ENCODE measurements at regions not wholly inside any gene's neighbourhood (a gene's known extent, or its start where the extent isn't known, plus 50 kb on each side); places are given as distances from the start of the nearest gene placed in this dataset.
"Not testable (repeated sequence)": the region's sequence is repeated elsewhere in the genome, so short reads cannot be mapped to it uniquely, and the experiment has no call there.

DNA sequence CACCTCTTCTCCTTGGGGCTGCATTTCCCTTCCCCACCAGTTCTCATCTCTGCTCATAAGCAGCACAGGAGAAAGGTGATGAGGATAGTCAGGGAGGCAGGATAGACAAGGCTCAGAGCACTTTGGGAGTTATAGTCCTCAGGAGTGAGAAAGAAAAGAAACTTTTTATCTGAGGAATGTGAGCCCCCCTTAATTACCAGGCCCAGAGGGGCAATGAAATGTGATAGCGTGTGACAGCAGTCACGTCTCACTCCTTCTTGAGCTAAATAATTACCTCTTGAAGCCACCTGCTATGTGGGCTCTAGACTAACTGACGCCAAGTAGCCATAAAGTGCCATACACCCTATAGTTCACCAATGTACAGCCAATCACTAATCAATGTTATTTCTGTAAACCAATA, 105.8 kb downstream of the SPP2 start:
- DNase-seq (ENCODE audit: low spot score) = no peak

DNA sequence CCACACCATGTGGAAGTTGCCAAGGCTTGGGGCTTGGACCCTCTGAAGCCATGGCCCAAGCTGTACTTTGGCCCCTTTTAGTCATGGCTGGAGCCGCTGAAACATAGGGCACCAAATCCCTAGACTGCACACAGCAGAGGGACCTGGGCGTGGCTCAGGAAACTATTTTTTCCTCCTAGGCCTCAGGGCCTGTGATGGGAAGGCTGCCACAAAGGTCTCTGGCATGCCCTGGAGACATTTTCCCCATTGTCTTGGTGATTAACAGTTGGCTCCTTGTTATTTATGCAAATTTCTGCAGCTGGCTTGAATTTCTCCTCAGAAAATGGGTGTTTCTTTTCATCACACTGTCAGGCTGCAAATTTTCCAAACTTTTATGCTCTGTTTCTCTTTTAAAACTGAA, 102.3 kb downstream of the SPP2 start:
- not testable (repeated sequence) for DNase-seq (ENCODE audit: low spot score)

DNA sequence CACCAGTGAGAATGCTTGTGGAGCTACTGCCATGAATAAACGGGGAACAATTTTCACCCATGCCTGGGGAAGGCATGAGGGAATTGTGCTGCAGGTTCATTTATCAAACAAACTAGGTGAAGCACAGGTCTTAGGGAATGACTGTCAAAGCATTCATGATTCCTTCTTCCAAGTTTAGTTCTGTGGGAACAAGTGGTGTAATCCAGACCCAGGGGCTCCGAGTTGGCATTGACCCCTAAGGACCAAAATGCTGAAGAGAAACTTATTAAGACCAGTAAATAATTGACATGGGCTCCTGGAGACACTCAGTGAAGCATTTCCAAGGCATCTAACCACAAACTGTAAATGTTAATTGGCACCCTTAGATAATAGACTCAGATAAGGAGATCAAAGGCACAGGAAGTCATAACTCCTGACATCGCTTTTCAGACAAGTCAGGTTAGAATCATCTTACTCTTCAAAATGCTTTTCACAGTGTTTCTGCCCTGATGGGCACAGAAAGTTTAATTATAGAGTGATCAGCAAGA, 96.9 kb downstream of the SPP2 start:
- DNase-seq (ENCODE audit: low spot score) = peak; percentile 96

DNA sequence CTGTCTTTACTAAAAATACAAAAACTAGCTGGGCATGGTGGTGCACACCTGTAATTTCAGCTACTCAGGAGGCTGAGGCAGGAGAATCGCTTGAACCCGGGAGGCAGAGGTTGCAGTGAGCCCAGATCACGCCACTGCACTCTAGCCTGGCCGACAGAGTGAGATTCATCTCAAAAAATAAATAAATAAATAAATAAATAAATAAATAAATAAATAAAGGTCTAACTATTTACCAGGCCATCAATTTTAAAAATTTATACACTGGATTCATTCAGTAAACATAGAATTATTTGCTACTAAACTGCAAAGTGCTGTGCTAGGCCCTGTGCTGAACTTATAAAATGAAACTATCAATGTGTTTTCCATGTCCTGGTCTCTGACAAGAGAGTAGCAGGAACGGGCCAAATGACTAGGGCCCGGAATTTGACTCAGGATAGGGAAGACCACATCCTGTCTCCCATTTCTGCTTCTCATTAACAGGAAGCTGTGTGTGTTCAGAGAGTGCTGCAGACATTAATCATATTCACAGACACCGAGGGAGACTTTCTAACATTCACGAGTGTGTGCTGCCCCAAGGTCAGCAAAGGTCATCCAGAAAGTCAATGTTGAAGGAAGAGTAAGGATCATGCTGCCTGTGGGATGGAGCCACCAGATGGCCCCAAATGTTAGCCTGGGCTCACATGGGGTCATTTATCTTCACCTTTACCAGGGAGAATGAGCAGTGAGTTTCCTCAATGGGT, 95.8 kb downstream of the SPP2 start:
- DNase-seq (ENCODE audit: low spot score) = peak; percentile 98

DNA sequence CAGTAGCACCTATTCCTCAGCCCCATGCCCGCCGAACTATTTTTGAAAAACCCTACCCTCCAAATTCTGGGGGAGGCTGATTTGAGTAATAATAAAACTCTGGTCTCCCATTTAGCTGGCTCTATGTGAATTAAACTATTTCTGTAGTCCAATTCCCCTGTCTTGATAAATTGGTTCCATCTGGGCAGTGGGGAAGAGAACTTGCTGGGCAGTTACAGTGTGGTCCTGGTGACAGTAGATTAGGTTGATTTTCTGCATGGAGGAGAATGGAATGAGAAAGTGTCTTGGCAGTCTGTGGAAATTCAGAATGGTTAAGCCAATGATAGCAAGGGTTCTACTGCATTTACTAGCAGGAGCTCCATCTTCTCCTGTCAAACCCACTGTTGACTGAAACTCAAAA, 95.0 kb downstream of the SPP2 start:
- DNase-seq (ENCODE audit: low spot score) = no peak

DNA sequence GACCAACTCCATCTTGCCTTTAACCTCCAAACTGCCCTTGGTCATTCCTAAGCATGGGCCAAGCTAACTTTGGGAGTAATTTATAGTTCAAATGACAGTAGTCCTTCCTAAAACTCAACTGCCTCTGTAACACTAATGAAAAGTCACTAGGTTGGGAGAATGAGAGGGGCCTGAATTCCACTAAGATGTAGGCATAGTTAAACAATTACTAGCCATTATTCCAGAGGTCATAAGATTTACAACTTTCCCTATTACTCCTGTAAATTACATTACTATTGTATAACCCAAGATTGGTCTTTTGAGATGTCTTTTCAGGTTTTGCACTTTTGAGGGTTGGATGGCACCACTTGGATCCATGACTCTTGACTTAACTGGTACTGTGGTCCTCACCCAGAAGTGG, 94.6 kb downstream of the SPP2 start:
- peak; percentile 35 for DNase-seq (ENCODE audit: low spot score)

DNA sequence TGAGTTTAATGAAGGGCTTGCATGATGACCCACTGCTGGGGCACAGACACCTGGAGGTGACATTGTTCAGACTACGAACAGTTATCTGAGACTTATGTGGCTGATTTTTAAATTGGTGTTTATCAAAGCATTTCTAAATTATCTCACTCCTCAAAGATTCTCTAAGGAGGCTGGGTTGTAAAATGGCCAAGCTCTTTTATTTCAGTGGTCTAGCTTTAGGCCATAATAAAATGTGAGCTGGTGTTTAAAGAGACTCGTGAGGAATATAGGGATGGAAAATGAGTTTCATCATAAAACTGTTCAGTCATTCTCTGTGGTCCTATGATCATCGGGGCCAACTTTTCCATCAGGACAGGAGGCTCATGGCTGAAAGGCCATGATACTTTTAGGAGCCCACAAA, 93.4 kb downstream of the SPP2 start:
- DNase-seq (ENCODE audit: low spot score) = no peak

DNA sequence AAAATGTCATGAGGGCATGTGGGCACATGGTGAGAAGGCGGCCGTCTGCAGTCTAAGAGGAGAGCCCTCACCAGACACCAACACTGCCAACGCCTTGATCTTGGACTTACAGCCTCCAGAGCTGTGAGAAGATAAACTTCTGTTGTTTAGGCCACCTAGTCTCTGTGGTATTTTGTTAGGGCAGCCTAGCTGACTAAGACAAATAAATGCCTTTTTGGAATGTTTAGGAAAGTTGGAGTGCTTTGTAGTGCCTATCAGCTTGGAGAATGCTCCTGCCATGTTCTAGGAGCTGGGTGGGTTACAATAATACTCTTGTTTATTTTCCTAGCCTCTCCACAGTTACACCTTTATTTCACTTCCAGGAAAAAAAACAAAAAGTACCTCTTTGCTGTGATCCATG, 92.0 kb downstream of the SPP2 start:
- DNase-seq (ENCODE audit: low spot score) = peak; percentile 44

DNA sequence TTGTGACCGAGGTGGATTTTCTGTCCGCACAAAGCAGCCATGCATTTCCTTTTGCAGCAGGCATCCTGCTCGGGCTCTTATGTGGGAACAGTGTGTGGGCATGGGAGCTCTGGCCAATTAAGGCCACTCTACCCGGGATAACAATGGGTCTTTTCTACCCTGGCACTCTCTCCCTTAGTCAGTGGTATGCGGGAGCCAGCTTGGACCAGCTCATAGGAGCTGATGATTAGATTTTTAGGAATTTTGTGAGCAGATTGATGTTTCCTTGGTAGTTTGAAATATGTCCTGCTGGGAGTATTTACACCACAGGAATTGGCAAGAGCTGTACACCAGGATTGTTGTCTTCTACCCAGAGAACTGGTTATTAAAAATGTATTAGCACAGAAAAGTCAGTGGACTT, 89.3 kb downstream of the SPP2 start:
- DNase-seq (ENCODE audit: low spot score) = peak; percentile 79

DNA sequence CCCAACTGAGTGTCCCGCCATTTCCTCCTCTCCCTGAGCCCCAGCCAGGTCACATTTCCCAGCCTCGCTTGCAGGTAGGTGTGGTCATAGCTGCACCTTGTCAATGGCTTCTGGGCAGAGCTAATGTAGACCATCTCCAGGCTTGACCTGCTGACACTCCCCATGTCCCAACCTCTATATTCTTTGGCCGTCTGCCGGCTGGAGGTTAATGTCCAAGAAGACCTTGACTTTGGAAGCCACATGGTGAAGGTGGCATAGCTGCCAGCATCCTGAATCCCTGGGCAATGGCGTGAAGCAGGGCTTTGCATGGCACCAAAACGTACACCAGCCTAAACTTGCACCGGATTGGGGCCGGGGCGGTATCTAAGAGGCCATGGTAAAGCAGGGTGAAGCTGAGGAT, 88.3 kb downstream of the SPP2 start:
- no peak for DNase-seq (ENCODE audit: low spot score)

DNA sequence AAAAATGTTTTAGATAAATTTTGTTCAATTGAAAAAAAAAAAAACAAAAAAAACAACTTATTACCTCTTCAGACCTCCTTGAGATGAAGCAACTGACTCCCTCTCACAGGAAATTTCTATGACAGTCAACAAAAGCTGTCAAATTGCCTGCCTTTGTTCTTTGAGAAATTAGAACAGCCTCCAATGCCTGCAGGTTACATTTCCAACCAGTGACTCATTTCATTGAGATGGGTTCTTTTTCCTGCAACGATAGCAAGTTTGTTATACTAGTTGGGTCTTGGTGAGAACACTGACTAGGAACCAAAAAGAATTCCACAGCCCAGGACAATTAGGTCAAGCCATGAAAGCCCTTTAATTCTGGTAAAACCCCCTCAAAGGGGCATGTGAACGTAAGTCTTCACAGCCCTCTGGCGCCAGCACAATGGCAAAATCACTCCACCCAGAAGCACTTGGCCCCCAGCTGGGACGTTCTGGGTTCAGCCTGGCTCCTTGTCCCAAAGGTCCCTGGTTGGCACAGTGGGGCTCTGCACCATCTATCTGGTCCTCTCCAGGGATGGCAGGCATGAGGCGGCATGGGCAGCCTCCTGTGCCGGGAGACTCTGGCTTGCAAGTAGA, 87.0 kb downstream of the SPP2 start:
- peak; percentile 91 for DNase-seq (ENCODE audit: low spot score)

DNA sequence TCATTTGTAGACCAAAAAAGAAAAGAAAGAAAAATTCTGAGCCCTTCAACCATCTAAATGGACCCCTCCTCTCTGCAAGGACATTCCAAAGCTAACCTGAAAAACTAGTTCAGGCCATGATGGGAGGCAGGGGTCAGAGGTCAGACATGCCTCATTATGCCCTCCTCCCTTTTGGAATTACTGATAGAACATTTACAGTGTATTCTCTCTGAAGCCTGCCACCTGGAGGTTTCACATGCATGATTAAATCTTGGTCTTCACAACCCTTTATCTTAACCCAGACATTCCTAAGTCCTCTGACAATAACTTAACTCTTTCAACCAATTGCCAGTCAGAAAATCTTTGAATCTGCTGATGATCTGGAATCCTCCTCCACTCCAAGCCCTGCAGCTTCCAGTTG, 86.0 kb downstream of the SPP2 start:
- peak; percentile 93 for DNase-seq (ENCODE audit: low spot score)

DNA sequence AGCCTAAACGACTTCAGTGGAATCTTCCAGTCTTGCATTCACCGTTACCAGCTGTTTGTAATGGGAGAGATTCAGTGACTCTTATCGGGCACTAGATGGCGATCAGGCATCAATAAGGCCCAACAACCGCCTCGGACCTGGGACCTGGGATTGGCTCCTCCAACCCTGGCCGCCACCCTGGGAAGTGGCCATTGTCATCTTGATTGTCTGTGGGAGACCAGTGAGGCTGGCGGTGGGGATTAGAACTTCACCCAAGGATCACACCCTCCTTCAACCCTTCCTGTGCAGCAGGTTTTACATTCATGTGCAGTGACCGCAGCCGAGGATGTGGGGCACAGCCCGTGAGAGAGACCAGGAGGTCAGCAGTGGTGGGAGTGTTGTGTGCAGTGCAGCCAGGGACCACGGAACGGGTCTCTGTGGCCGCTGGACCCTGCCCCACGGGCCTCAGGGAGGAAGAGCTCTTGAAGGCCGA, 85.3 kb downstream of the SPP2 start:
- DNase-seq (ENCODE audit: low spot score) = peak; percentile 96

DNA sequence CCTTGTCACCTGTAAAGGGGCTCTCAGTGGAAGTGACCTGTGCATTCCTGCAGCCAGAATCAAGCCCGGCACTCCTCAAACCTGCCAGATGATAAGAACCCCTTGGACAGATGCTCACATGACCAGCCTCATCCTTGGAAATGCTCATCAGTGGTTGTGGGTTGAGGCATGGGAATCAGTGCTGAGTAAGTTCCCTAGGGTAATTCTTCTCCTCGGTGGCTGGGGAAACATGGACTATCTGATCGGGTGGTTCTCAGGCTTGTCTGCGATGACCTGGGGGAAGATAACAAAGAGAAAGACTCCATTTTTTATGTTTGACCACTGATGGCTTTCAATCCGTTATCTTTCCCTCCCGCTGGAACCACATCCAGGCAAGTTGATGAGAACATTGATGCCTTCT, 84.0 kb downstream of the SPP2 start:
- DNase-seq (ENCODE audit: low spot score) = no peak

DNA sequence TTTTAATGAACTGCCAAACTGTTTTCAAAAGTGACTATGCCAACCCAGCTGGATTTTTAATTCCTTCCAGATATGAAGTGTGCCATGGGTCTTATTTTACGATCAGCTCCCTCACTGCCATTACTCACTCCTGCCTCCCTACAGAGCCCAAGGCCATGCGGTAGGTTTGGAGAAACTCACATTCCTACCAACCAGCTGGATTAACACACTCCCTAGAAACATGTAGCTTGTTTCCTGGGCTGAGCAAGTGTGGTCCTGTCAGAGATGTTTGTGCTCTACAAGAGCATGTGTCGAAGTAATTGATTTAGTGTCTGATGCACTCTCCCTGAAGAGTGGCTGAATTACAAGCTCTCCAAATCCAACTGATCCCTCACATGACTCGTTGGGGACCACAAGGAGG, 82.5 kb downstream of the SPP2 start:
- DNase-seq (ENCODE audit: low spot score) = peak; percentile 34

DNA sequence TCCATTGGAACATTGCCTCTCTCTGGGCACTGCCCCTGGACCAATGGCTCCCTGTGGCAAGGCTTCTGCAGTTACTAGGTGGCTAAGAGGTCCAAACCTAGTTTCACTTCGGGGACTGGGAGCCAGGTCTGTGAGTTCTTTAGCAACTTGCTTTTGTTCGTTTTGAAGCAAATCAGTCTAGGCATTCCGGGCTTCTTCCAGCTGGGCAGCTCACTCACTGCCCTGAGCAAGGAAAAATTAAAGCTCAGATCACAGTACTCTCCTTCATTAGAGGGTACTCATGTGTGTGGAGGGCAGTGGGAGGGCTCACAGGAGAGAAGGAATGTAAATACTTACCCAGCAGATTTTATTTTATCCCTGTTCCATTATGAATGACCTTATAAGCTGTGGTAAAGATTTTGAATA, 80.3 kb downstream of the SPP2 start:
- DNase-seq (ENCODE audit: low spot score) = no peak

DNA sequence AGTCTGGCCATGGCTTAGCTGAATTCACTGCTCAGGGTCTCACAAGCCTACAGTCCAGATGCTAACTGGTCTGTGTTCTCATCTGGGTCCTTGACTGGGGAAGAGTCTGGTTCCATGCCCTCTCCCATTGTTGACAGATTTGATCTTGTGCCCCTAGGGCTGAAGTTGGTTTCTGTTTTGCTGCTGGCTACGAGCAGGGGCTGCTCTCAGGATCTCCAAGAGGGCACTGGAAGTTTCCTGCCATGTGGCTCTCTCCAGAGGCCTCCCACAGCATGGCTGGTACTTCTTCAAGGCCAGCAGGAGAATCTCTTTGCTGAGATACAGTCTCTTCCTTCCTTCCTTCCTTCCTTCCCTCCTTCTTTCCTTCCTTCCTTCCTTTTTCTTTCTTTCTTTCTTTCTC, 78.1 kb downstream of the SPP2 start:
- no peak for DNase-seq (ENCODE audit: low spot score)
